Loucy (cell line): ENCODE measurements at regions not wholly inside any gene's neighbourhood (a gene's known extent, or its start where the extent isn't known, plus 50 kb on each side); places are given as distances from the start of the nearest gene placed in this dataset.
A peak's percentile ranks its signal among the peaks of the same experiment; 100 is the strongest.

Experiments
- H2AFZ ChIP-seq: fragments of 200-600 bp; sonication (generic); 2 replicates; pipeline ENCODE4 v1.6.0; 2016; ENCODE audit warnings: antibody characterized with exemption, mild to moderate bottlenecking, low read length, moderate library complexity
- H3F3A ChIP-seq: fragments of 200-600 bp; 2 replicates; pipeline ENCODE4 v1.6.0; 2016; ENCODE audit warnings: antibody characterized with exemption, low read depth, mild to moderate bottlenecking
- H3K27me3 ChIP-seq: fragments of 200-600 bp; sonication (generic); 2 replicates; pipeline ENCODE4 v1.6.1; 2014; ENCODE audit warnings: low read length, mild to moderate bottlenecking; ENCODE audit not compliant: insufficient read depth, poor library complexity, severe bottlenecking
- H3K36me3 ChIP-seq: fragments of 200-600 bp; sonication (generic); 2 replicates; pipeline ENCODE4 v1.6.1; 2016; ENCODE audit warnings: low read length; ENCODE audit not compliant: insufficient read depth
- H3K4me1 ChIP-seq: fragments of 200-600 bp; sonication (generic); 2 replicates; pipeline ENCODE4 v1.5.1; 2014; ENCODE audit warnings: low read length, mild to moderate bottlenecking; ENCODE audit not compliant: insufficient read depth, poor library complexity, severe bottlenecking
- H3K4me2 ChIP-seq: fragments of 200-600 bp; sonication (generic); 2 replicates; pipeline ENCODE4 v1.6.0; 2014; ENCODE audit warnings: antibody characterized with exemption, low read length, low read depth, mild to moderate bottlenecking; ENCODE audit not compliant: poor library complexity, severe bottlenecking
- H3K4me3 ChIP-seq: fragments of 200-600 bp; sonication (generic); 2 replicates; pipeline ENCODE4 v1.5.1; 2014; ENCODE audit warnings: low read length, mild to moderate bottlenecking, mixed read lengths; ENCODE audit not compliant: poor library complexity, severe bottlenecking
- H3K79me2 ChIP-seq: fragments of 200-600 bp; sonication (generic); 2 replicates; pipeline ENCODE4 v1.6.1; 2014; ENCODE audit warnings: low read length; ENCODE audit not compliant: insufficient read depth
- H3K9ac ChIP-seq: fragments of 200-600 bp; sonication (generic); 2 replicates; pipeline ENCODE4 v1.6.0; 2014; ENCODE audit warnings: mild to moderate bottlenecking, low read depth, low read length, moderate library complexity; ENCODE audit not compliant: poor library complexity, severe bottlenecking
- H3K9me2 ChIP-seq: fragments of 200-600 bp; sonication (generic); replicated peaks from 2 replicates; pipeline ENCODE4 v1.6.1; 2016; ENCODE audit warnings: low read depth, low read length, mixed read lengths
- H3K9me3 ChIP-seq: fragments of 200-600 bp; sonication (generic); 2 replicates; pipeline ENCODE4 v1.6.1; 2014; ENCODE audit warnings: mild to moderate bottlenecking, antibody characterized with exemption, low read length, low read depth; ENCODE audit not compliant: insufficient read depth
- H4K20me1 ChIP-seq: fragments of 200-600 bp; sonication (generic); 2 replicates; pipeline ENCODE4 v1.6.0; 2014; ENCODE audit warnings: antibody characterized with exemption, low read length, mild to moderate bottlenecking; ENCODE audit not compliant: insufficient read depth, poor library complexity, severe bottlenecking
- CTCF ChIP-seq: fragments of 200-600 bp; sonication (generic); conservative IDR thresholded peaks from 2 replicates; pipeline ENCODE4 v1.5.1; 2014; ENCODE audit warnings: mild to moderate bottlenecking, antibody characterized with exemption, low read length
- EZH2phosphoT487 ChIP-seq: fragments of 200-600 bp; IDR thresholded peaks from 2 replicates; pipeline ENCODE4 v1.6.1; 2018; ENCODE audit warnings: antibody characterized with exemption, mild to moderate bottlenecking, moderate library complexity, borderline replicate concordance

DNA sequence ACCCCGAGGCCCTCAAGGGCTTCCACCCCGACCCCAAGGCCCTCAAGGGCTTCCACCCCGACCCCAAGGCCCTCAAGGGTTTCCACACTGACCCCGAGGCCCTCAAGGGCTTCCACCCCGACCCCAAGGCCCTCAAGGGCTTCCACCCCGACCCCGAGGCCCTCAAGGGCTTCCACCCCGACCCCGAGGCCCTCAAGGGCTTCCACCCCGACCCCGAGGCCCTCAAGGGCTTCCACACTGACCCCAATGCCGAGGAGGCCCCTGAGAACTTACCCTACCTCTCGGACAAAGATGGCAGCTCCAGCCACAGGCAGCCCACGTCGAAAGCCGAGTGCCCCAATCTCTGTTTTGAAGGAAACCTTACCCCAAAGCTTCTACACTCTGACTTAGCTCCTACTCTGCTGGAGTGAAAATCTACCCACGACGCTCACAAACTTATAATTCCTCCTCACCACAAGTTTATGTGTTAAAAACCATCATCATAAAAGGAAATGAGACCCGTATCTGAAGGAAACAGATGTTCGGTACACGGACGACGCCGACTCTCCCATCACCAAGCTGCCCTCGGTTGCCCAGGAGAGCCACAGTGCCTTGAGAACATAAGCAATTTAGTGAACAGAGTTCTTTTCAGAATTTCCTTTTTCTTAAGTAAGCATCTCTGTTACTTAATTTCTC is 61.2 kb upstream of the RPH3AL start:
- Histone ChIP-seq H2AFZ (no peak overlapping the region), H3K4me2 (peak overlapping the region; percentile 99), H3K9me2 (no peaks in the 10 kb centered on the region), H3K4me3 (peak overlapping the region; percentile 99), H4K20me1 (peaks cover 27% of the 10 kb centered on the region), H3K27me3 (no peaks in the 10 kb centered on the region), H3K79me2 (peaks cover 51% of the 10 kb centered on the region), H3K9me3 (no peaks in the 10 kb centered on the region), H3K9ac (peak overlapping the region; percentile 99), H3K4me1 (peaks cover 63% of the 10 kb centered on the region), H3F3A (peaks cover 23% of the 10 kb centered on the region), H3K36me3 (no peaks in the 10 kb centered on the region)
- no peak for TF ChIP-seq CTCF
- TF ChIP-seq EZH2phosphoT487 = no peak

- Histone ChIP-seq H3K79me2 (peaks cover 59% of the 10 kb centered on the region), H3K4me3 (peak overlapping the region; percentile 99), H3K27me3 (no peaks in the 10 kb centered on the region), H2AFZ (0 out of 2 replicates have a peak overlapping the region, but pooled peaks have one; percentile 23), H3K4me2 (peak overlapping the region; percentile 99), H4K20me1 (peaks cover 28% of the 10 kb centered on the region), H3K4me1 (peaks cover 56% of the 10 kb centered on the region), H3K36me3 (no peaks in the 10 kb centered on the region), H3K9ac (peak overlapping the region; percentile 99), H3K9me3 (no peaks in the 10 kb centered on the region), H3K9me2 (no peaks in the 10 kb centered on the region), H3F3A (peaks cover 17% of the 10 kb centered on the region)
- TF ChIP-seq CTCF (no peak), EZH2phosphoT487 (no peak)
Observed at GRCh38 chr17:413016-413350, 60.4 kb upstream of the RPH3AL start.

GRCh38 chr17:412211-413015 is 59.8 kb upstream of the RPH3AL start:
- Histone ChIP-seq H3K9me2 (no peaks in the 10 kb centered on the region), H3K4me2 (peak overlapping the region; percentile 99), H3K4me1 (peaks cover 56% of the 10 kb centered on the region), H3F3A (peaks cover 16% of the 10 kb centered on the region), H3K4me3 (peak overlapping the region; percentile 99), H3K27me3 (no peaks in the 10 kb centered on the region), H3K79me2 (peaks cover 63% of the 10 kb centered on the region), H3K36me3 (no peaks in the 10 kb centered on the region), H4K20me1 (peaks cover 34% of the 10 kb centered on the region), H3K9ac (peak overlapping the region; percentile 99), H3K9me3 (no peaks in the 10 kb centered on the region), H2AFZ (no peak overlapping the region)
- TF ChIP-seq EZH2phosphoT487 = no peak
- TF ChIP-seq CTCF = peak; percentile 88
